Chondrocyte (in vitro differentiated cells): ENCODE measurements at regions not wholly inside any gene's neighbourhood (a gene's known extent, or its start where the extent isn't known, plus 50 kb on each side); places are given as distances from the start of the nearest gene placed in this dataset.

Experiments used
- DNase-seq: peaks from one replicate; pipeline ENCODE4 v3.0.0; 2021; ENCODE audit warnings: mixed read lengths, low spot score
- H3K27ac Mint-ChIP-seq: one replicate; pipeline ENCODE4 v1.8.0; 2021; ENCODE audit warnings: mild to moderate bottlenecking, moderate library complexity, mixed read lengths; ENCODE audit not compliant: unreplicated experiment
- H3K27me3 Mint-ChIP-seq: 2 replicates; pipeline ENCODE4 v1.8.0; 2021; ENCODE audit warnings: low read depth, mixed read lengths
- H3K36me3 Mint-ChIP-seq: 2 replicates; pipeline ENCODE4 v1.8.0; 2021; ENCODE audit warnings: low read depth, mixed read lengths
- H3K4me1 Mint-ChIP-seq: 2 replicates; pipeline ENCODE4 v1.8.0; 2021; ENCODE audit warnings: low read depth, mild to moderate bottlenecking, mixed read lengths
- H3K4me3 Mint-ChIP-seq: one replicate; pipeline ENCODE4 v1.8.0; 2021; ENCODE audit warnings: mild to moderate bottlenecking, moderate library complexity, mixed read lengths; ENCODE audit not compliant: unreplicated experiment
- H3K9me3 Mint-ChIP-seq: 2 replicates; pipeline ENCODE4 v1.8.0; 2021; ENCODE audit warnings: low read depth, mixed read lengths
- TF ChIP-seq, protein P1 (sequence below): fragments of 200-600 bp; sonication (generic); IDR thresholded peaks from 2 replicates; pipeline ENCODE4 v1.5.0; 2021; ENCODE audit warnings: antibody characterized with exemption, mild to moderate bottlenecking, moderate library complexity

DNA sequence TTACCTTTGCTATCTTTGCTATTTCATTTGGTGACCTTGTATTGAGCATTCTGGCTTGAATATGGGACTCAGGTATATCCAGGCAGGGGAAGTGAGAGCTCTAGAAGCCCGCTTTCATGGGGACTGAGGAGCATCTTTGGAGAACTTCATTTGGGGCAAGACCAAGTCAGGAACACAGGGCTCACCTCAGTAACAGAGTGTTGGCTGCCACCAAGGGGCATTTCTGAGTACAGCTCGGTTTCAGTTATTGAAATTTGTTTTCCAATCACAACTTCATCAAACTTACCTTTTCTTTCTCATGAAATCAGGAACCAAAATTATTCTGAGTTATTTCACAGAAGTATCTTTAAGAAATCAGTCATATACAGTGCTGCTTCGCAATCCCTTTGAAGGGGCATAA lies 337.2 kb downstream of the C7orf25 start:
- H3K27ac Mint-ChIP-seq = no peak overlapping the region
- no peak overlapping the region for H3K4me3 Mint-ChIP-seq
- peaks cover 13% of the 10 kb centered on the region for H3K4me1 Mint-ChIP-seq
- H3K9me3 Mint-ChIP-seq = peaks cover 11% of the 10 kb centered on the region
- H3K27me3 Mint-ChIP-seq = peaks cover 16% of the 10 kb centered on the region
- no peak for DNase-seq
- H3K36me3 Mint-ChIP-seq = peaks cover 12% of the 10 kb centered on the region
- TF ChIP-seq, protein P1, sequence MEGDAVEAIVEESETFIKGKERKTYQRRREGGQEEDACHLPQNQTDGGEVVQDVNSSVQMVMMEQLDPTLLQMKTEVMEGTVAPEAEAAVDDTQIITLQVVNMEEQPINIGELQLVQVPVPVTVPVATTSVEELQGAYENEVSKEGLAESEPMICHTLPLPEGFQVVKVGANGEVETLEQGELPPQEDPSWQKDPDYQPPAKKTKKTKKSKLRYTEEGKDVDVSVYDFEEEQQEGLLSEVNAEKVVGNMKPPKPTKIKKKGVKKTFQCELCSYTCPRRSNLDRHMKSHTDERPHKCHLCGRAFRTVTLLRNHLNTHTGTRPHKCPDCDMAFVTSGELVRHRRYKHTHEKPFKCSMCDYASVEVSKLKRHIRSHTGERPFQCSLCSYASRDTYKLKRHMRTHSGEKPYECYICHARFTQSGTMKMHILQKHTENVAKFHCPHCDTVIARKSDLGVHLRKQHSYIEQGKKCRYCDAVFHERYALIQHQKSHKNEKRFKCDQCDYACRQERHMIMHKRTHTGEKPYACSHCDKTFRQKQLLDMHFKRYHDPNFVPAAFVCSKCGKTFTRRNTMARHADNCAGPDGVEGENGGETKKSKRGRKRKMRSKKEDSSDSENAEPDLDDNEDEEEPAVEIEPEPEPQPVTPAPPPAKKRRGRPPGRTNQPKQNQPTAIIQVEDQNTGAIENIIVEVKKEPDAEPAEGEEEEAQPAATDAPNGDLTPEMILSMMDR = peak; percentile 78

DNA sequence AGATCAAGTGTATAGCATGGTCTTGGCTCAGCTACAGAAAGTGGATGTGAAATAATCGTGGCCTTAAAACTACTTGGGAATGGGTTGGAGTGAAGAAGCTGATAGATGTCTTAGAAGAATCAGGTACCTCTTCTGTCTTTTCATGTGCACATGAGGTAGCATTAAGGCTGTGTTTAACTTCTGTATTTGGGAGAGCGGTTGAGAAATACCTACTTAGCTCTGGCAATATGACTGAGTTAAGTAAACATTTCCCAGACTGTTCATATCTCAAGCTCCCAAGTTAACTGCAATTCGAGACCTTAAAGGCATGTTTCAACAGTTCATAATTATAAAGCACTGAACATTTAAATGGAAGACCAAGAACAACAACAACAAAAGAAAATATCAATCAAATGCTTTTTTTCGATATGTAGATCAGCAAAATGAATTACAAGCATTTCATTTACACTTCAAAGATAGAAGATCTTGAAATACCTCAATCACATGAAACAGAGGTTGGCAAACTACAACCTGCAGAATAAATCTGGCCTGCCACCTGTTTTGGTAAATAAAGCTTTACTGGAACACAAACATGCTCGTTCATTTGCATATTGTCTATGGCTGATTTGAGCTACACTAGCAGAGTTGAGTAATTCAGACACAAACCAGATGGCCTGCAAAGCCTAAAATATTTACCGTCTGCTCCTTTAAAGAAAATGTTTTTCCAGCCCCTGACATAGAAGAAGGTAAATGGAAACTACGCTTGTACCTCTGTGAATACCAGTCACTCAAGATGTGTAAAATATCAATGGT lies 337.1 kb upstream of the GLI3 start:
- H3K4me3 Mint-ChIP-seq = no peak overlapping the region
- H3K9me3 Mint-ChIP-seq = peaks cover 5% of the 10 kb centered on the region
- no peak for DNase-seq
- H3K36me3 Mint-ChIP-seq = peaks cover 10% of the 10 kb centered on the region
- H3K27me3 Mint-ChIP-seq = peaks cover 20% of the 10 kb centered on the region
- TF ChIP-seq, protein P1 = no peak
- H3K4me1 Mint-ChIP-seq = peaks cover 13% of the 10 kb centered on the region
- no peak overlapping the region for H3K27ac Mint-ChIP-seq

DNA sequence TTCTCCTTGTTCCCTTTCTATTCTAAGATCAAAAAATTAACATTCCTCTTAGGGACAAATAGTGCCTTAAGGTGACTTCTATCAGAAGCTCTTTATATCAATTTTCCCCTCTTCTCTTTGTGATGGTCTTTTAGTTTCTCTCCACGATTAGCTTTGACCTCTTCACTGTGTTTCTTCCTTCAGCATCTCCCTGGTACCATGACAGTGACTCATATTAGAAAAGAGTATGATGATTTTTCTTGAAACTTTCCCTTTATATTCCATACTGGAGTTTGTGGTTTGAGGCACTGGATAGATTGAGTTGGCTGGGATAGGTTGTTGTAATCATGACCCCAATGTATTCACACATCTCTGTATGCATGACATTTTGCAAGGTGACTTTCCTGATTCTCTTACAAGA lies 335.6 kb upstream of the GLI3 start:
- Mint-ChIP-seq H3K4me1 (peaks cover 13% of the 10 kb centered on the region), H3K27ac (no peak overlapping the region), H3K9me3 (no peaks in the 10 kb centered on the region), H3K4me3 (no peak overlapping the region), H3K27me3 (peaks cover 17% of the 10 kb centered on the region), H3K36me3 (peaks cover 7% of the 10 kb centered on the region)
- DNase-seq = no peak
- TF ChIP-seq, protein P1 = no peak

DNA sequence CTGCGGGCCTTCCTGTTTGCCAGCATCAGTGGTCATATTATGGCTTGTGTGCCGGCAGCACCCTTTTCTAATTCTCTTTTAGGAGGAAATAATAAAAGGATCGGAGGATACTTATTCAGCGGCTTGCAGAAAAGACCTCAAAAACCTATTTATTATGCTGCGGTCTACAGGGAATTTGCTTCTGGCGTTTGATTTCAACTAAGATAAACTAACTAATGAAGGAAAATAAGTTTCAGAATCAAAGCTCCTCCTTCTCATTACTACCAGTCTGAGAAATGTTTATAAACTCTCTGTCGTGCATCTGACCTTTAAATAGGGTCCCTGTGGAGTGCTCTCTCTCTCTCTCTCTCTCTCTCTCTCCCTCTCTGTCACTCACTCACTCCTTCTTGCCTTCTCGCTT lies 335.0 kb upstream of the GLI3 start:
- no peak for DNase-seq
- H3K27me3 Mint-ChIP-seq = peaks cover 17% of the 10 kb centered on the region
- TF ChIP-seq, protein P1 = no peak
- no peak overlapping the region for H3K27ac Mint-ChIP-seq
- H3K4me1 Mint-ChIP-seq = peaks cover 13% of the 10 kb centered on the region
- H3K36me3 Mint-ChIP-seq = peaks cover 6% of the 10 kb centered on the region
- H3K9me3 Mint-ChIP-seq = no peaks in the 10 kb centered on the region
- H3K4me3 Mint-ChIP-seq = no peak overlapping the region

DNA sequence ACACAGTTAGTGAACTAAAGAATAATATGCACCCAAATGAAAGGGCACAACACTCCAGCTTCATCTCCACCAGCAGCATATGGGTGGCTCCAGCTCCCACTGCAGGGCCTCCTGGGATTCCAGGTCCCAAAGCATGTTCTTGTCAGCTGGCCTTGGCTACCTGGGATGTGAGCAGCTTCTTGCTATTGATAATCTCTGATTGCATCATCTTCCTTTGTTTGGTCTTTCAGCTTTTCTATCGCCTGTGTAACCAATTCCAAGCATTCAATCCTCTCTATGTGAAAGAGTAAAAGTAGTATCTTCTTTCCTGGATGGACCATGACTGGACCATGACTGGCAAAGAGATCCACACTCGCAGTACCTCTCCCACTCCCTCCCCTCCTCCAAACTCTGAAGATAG lies 333.9 kb upstream of the GLI3 start:
- Mint-ChIP-seq H3K4me3 (no peak overlapping the region), H3K27me3 (peaks cover 17% of the 10 kb centered on the region), H3K36me3 (peaks cover 6% of the 10 kb centered on the region), H3K9me3 (no peaks in the 10 kb centered on the region), H3K27ac (no peak overlapping the region), H3K4me1 (peaks cover 13% of the 10 kb centered on the region)
- DNase-seq = no peak
- TF ChIP-seq, protein P1 = no peak
